ENCODE measurements at regions not wholly inside any gene's neighbourhood (a gene's known extent, or its start where the extent isn't known, plus 50 kb on each side); places are given as distances from the start of the nearest gene placed in this dataset.

DNA sequence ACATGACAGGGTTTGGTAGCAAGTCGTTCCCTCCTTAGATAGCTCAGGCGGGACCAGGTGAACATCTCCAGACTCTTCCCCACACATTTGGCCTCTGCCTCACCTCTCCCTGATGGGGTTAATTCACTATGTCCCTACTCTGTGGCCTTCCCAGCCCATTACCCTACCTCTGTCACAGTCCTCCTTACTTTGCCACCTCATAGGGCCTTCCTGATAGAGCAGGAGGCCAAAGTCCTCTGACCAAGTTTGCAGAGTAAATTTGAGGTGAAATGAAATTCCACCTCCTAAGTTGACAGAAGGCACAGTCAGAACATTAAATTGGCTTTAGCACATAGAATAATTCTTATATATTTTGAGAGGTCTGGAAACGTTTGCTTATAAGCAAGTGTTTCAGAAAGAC, 53.1 kb upstream of the ARMC2 start:
- TF ChIP-seq, protein P1, sequence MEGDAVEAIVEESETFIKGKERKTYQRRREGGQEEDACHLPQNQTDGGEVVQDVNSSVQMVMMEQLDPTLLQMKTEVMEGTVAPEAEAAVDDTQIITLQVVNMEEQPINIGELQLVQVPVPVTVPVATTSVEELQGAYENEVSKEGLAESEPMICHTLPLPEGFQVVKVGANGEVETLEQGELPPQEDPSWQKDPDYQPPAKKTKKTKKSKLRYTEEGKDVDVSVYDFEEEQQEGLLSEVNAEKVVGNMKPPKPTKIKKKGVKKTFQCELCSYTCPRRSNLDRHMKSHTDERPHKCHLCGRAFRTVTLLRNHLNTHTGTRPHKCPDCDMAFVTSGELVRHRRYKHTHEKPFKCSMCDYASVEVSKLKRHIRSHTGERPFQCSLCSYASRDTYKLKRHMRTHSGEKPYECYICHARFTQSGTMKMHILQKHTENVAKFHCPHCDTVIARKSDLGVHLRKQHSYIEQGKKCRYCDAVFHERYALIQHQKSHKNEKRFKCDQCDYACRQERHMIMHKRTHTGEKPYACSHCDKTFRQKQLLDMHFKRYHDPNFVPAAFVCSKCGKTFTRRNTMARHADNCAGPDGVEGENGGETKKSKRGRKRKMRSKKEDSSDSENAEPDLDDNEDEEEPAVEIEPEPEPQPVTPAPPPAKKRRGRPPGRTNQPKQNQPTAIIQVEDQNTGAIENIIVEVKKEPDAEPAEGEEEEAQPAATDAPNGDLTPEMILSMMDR (IDR thresholded peaks at IDR 0.05; ENCODE audit: control extremely low read depth, extremely low read depth, low read depth, missing control alignments), result no peak
- ChIA-PET CTCF (interaction anchor here (2.7 kb wide), 1 partner anchor 11 kb away, joined by 9 read pairs; no protein-coding TSS in a partner anchor), POLR2A (no interaction called here)
- DNase-seq (ENCODE audit: extremely low spot score), result no peak

DNA sequence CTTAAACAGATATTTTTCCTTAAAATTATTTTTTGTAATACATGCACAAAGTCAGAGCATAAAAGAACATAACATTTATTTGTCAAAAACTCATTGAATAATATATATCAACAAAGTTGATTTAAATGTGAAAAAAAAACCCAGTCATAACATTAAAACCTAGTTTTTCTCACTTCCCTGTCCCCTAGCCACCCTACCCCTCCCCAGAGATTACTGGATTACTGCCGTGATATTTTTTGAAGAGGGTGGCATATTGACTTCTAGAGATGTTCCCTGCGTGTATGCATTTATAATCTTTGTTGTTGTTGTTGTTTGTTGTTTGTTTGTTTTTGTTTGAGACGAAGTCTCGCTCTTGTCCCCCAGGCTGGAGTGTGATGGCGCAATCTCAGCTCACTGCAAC, 52.4 kb upstream of the ARMC2 start:
- POLR2A ChIA-PET, result no interaction called here
- CTCF ChIA-PET, result interaction anchor here (2.7 kb wide), 1 partner anchor 12 kb away, joined by 9 read pairs; no protein-coding TSS in a partner anchor
- TF ChIP-seq, protein P1 (IDR thresholded peaks at IDR 0.05; ENCODE audit: control extremely low read depth, extremely low read depth, low read depth, missing control alignments), result no peak
- DNase-seq (ENCODE audit: extremely low spot score), result no peak

DNA sequence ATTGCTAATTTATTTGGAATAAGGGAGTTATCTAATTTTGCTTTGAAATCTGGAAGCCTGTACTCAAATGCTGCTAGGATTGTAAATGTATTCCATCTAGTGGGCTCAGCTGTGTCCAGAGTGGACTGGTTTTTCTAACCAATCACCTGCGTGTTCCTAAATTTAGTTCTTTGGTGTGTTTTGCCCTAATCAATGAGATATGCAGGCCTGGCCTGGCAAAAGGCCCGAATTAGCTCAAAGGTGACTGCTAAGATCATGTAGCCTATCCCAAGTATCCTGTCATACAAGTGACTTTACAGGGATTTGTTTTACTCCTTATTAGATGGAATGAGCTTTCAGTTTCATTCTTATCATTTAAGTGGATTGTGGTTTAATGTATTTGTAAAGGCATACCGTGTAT, 51.3 kb upstream of the ARMC2 start:
- DNase-seq (ENCODE audit: extremely low spot score), result no peak
- TF ChIP-seq, protein P1 (IDR thresholded peaks at IDR 0.05; ENCODE audit: control extremely low read depth, extremely low read depth, low read depth, missing control alignments), result no peak
- ChIA-PET CTCF (interaction anchor here (1.4 to 2.7 kb wide), 4 partner anchors 10 to 60 kb away, joined by 4 to 9 read pairs (median 6); no protein-coding TSS in a partner anchor), POLR2A (no interaction called here)

DNA sequence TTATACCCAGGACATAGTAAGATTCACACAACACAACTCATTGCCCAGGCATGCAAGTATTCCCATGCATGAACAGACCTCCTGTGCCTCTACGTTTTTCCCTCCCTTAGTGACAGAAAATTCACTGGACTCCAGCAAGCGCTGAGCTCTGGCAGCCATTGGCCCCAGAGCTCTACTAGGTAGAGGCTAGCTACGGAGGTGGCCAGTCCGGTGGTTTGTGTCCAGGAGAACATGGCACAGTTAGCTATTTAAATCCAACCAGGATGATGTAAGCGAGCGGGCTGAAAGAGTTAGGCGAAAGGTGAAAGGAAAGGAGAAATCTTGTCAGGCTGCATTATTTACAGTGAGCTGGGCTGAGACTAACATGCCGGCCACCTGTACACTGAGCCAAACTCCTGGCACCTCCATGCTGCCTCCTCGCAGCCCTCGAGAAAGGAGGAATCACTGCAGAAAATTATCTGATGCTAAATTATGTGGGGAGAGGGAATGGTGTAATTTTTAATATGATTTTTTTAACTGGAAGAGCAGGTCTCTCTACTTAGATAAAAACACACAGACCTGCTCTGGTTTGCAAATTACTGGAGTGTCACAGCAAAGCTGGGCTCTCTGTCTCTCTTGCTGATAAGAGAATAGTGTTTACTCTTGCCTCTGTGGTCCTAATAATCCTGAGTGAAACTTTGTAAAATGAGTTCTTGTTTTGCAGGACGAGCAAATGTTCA, 50.1 kb upstream of the ARMC2 start:
- CTCF ChIA-PET, result interaction anchor here (1.1 to 1.5 kb wide), 4 partner anchors 9 to 59 kb away, joined by 3 to 7 read pairs (median 4); no protein-coding TSS in a partner anchor
- no peak for DNase-seq (ENCODE audit: extremely low spot score)
- POLR2A ChIA-PET, result no interaction called here
- TF ChIP-seq, protein P1 (IDR thresholded peaks at IDR 0.05; ENCODE audit: control extremely low read depth, extremely low read depth, low read depth, missing control alignments), result no peak
